Heart left ventricle (tissue), 16 donors: ENCODE measurements at regions not wholly inside any gene's neighbourhood (a gene's known extent, or its start where the extent isn't known, plus 50 kb on each side); places are given as distances from the start of the nearest gene placed in this dataset.

Experiments used
- ATAC-seq, 4 donors: fragments of 200-7000 bp; cut with Tn5 transposase; one replicate each; pipeline ENCODE4 v1.9.1; 2020 to 2022; ENCODE audit warnings: moderate library complexity in 4 of 4, mild to moderate bottlenecking in 3 of 4, moderate number of reproducible peaks in 1 of 4
- DNase-seq, 5 donors: peaks; one replicate each; pipeline ENCODE4 v3.0.0-alpha.2; 2020
- H3K27ac ChIP-seq, 12 donors: fragments of 200-600 bp; sonication (generic) in 4 of 12; one replicate each; pipeline versions ENCODE4 v1.5.0 to v1.8.0; 2016 to 2022; ENCODE audit warnings: mild to moderate bottlenecking in 2 of 12
- H3K27me3 ChIP-seq, 9 donors: fragments of 200-600 bp; sonication (generic) in 2 of 9; one replicate each; pipeline versions ENCODE4 v1.5.1 to v1.8.0; 2016 to 2022; ENCODE audit warnings: mild to moderate bottlenecking in 3 of 9
- H3K36me3 ChIP-seq, 9 donors: fragments of 200-600 bp; sonication (generic) in 2 of 9; one replicate each; pipeline versions ENCODE4 v1.5.0 to v1.8.0; 2018 to 2022; ENCODE audit warnings: mild to moderate bottlenecking in 2 of 9
- H3K4me1 ChIP-seq, 12 donors: fragments of 200-600 bp; sonication (generic) in 4 of 12; one replicate each; pipeline versions ENCODE4 v1.5.0 to v1.8.0; 2016 to 2022; ENCODE audit warnings: mild to moderate bottlenecking in 3 of 12
- H3K4me3 ChIP-seq, 12 donors: fragments of 200-600 bp; sonication (generic) in 4 of 12; one replicate each; pipeline versions ENCODE4 v1.5.0 to v1.8.0; 2017 to 2022; ENCODE audit warnings: mild to moderate bottlenecking in 9 of 12, moderate library complexity in 4 of 12
- H3K9me3 ChIP-seq, 12 donors: fragments of 200-600 bp; sonication (generic) in 4 of 12; one replicate each; pipeline versions ENCODE4 v1.5.0 to v1.8.0; 2016 to 2022; ENCODE audit warnings: mild to moderate bottlenecking in 1 of 12
- CTCF ChIP-seq, 12 donors: fragments of 200-600 bp; sonication (generic) in 4 of 12; IDR thresholded peaks; one replicate each; pipeline versions ENCODE4 v1.5.0 to v1.8.0; 2018 to 2022; ENCODE audit warnings: antibody characterized with exemption in 12 of 12, mild to moderate bottlenecking in 5 of 12
- POLR2A ChIP-seq, 2 donors: fragments of 450-650 bp; IDR thresholded peaks; one replicate each; pipeline ENCODE4 v1.6.1; 2017; ENCODE audit warnings: antibody characterized with exemption in 2 of 2, mild to moderate bottlenecking in 2 of 2, moderate library complexity in 2 of 2
- WGBS, 4 donors: extraction: QIAGEN DNeasy Blood & Tissue Kit in 2 of 4; methylation state at CpG; one replicate each; pipeline versions ENCODE4 v1.1.5 to v1.1.7; 2013 to 2018; 5-methylcytosine and 5-hydroxymethylcytosine counted together
- intact Hi-C, 10 donors: fragments of 100-400 bp; cut with DNase I; formaldehyde crosslinking; loops; one replicate each; pipeline versions ENCODE4 v1.11.1 to v1.14.2; 2022
- donor health status: ischemic (EF 13 %, LVEDD 7.1; RV severe dilation, severe dysfunction).
- donor health status: healthy with polysubstance abuse.
- donor health status: DM: no; HTN: yes; CAD: no.
- donor health status: DM: no; HTN: no; CAD: no.
- donor health status: ischemic (EF 25% LVEDD 6.9; RV normal size, moderate dysfunction).
- donor health status: ischemic (EF 25% LVEDD 5.7; RV mildly dilated, moderate dysfunction).
- donor health status: healthy.
- donor health status: DM: yes; HTN: yes; CAD: no.
- donor health status: ischemic (EF 35%, LVEDD 5.7; RV mildly dilated, moderate dysfunction).
- donor health status: nonischemic (EF 11% LVEDD 7.7; RV severe dilation, severe dysfunction).
- donor health status: DM: yes; HTN: yes; CAD: no.
- donor health status: PGD.
- donor health status: ischemic (EF 29% LVEDD 5.4; RV normal size, mild dysfunction).
- donor health status: nonischemic (EF 23%, LVEDD 6.1; RV moderate dilation, normal function).

- no peaks in the 10 kb centered on the region for H3K4me1 ChIP-seq
- DNase-seq, result no peak
- TF ChIP-seq POLR2A (IDR thresholded peaks at IDR 0.05) (no peak), CTCF (IDR thresholded peaks at IDR 0.05) (no peak)
Measured at GRCh38 chr15:37245358-37245757, 145.0 kb upstream of the MEIS2 start.

GRCh38 chr15:37246065-37246464 is 145.7 kb upstream of the MEIS2 start:
- no peak for TF ChIP-seq POLR2A (IDR thresholded peaks at IDR 0.05)
- no peak for TF ChIP-seq CTCF (IDR thresholded peaks at IDR 0.05)
- H3K9me3 ChIP-seq, result no peaks in the 10 kb centered on the region
- no peak for DNase-seq
- no peaks in the 10 kb centered on the region for H3K36me3 ChIP-seq
- intact Hi-C loops, result no loop called here
- no peak for ATAC-seq
- no peaks in the 10 kb centered on the region for H3K27me3 ChIP-seq
- H3K4me3 ChIP-seq, result no peak overlapping the region
- H3K4me1 ChIP-seq, result no peaks in the 10 kb centered on the region
- 46 to 59% (median 56%) methylated on average over 1 of the region's 1 CpG for WGBS, 4 donors
- no peak overlapping the region for H3K27ac ChIP-seq

More at GRCh38 chr15:37245358-37245757, 145.0 kb upstream of the MEIS2 start:
- no peak overlapping the region for H3K27ac ChIP-seq
- ATAC-seq, result no peak
- no peaks in the 10 kb centered on the region for H3K27me3 ChIP-seq
- H3K9me3 ChIP-seq, result no peaks in the 10 kb centered on the region
- no peak overlapping the region for H3K4me3 ChIP-seq
- intact Hi-C loops, result no loop called here
- 30 to 46% (median 39%) methylated on average over 2 of the region's 2 CpGs for WGBS, 4 donors
- H3K36me3 ChIP-seq, result no peaks in the 10 kb centered on the region

GRCh38 chr15:37246856-37247255 is 146.5 kb upstream of the MEIS2 start:
- no peaks in the 10 kb centered on the region for H3K27me3 ChIP-seq
- no peaks in the 10 kb centered on the region for H3K36me3 ChIP-seq
- 73 to 88% (median 78%) methylated on average over 3 of the region's 3 CpGs for WGBS, 4 donors
- no peaks in the 10 kb centered on the region for H3K4me1 ChIP-seq
- intact Hi-C loops, result no loop called here
- H3K27ac ChIP-seq, result no peak overlapping the region
- DNase-seq (no peak), ATAC-seq (no peak)
- TF ChIP-seq CTCF (IDR thresholded peaks at IDR 0.05) (no peak), POLR2A (IDR thresholded peaks at IDR 0.05) (no peak)
- no peak overlapping the region for H3K4me3 ChIP-seq
- no peaks in the 10 kb centered on the region for H3K9me3 ChIP-seq

- intact Hi-C loops, result no loop called here
- no peak overlapping the region for H3K27ac ChIP-seq
- no peaks in the 10 kb centered on the region for H3K27me3 ChIP-seq
- H3K36me3 ChIP-seq, result no peaks in the 10 kb centered on the region
- no peak overlapping the region for H3K4me3 ChIP-seq
- no peaks in the 10 kb centered on the region for H3K9me3 ChIP-seq
- no peak for TF ChIP-seq POLR2A (IDR thresholded peaks at IDR 0.05)
- no peak for TF ChIP-seq CTCF (IDR thresholded peaks at IDR 0.05)
- ATAC-seq, result no peak
- DNase-seq, result no peak
- H3K4me1 ChIP-seq, result no peaks in the 10 kb centered on the region
Measured at GRCh38 chr15:37249249-37249648, 148.9 kb upstream of the MEIS2 start.
